Astrocyte (in vitro differentiated cells and primary cell): ENCODE measurements at regions not wholly inside any gene's neighbourhood (a gene's known extent, or its start where the extent isn't known, plus 50 kb on each side); places are given as distances from the start of the nearest gene placed in this dataset.

ENCODE experiments used
- DNase-seq: peaks from one replicate; pipeline ENCODE4 v3.0.0-alpha.2; 2010; ENCODE audit warnings: low read depth
- FAIRE-seq: peaks from 2 replicates; lab custom pipeline; 2011; peaks lifted over from hg19 to GRCh38; lab: Jason Lieb, UNC
- H2AFZ ChIP-seq: 2 replicates; pipeline ENCODE4 v1.6.0; 2012; ENCODE audit warnings: low read depth, low read length, inconsistent platforms
- H3K27ac ChIP-seq: 2 replicates; pipeline ENCODE4 v1.5.1; 2011; ENCODE audit warnings: low read depth, low read length, inconsistent platforms
- H3K27me3 ChIP-seq: 2 replicates; pipeline ENCODE4 v1.6.0; 2011; ENCODE audit warnings: low read length, inconsistent platforms; ENCODE audit not compliant: insufficient read depth
- H3K36me3 ChIP-seq: 2 replicates; pipeline ENCODE4 v1.5.1; 2011; ENCODE audit warnings: low read length, inconsistent platforms; ENCODE audit not compliant: insufficient read depth
- H3K4me1 ChIP-seq: 2 replicates; pipeline ENCODE4 v1.5.1; 2011; ENCODE audit warnings: low read length, inconsistent platforms; ENCODE audit not compliant: insufficient read depth
- H3K4me2 ChIP-seq: 2 replicates; pipeline ENCODE4 v1.6.0; 2012; ENCODE audit warnings: low read length, inconsistent platforms
- H3K4me3 ChIP-seq: 2 replicates; pipeline ENCODE4 v1.5.1; 2011; ENCODE audit warnings: low read depth, mild to moderate bottlenecking, low read length, inconsistent platforms; ENCODE audit not compliant: insufficient read depth
- H3K79me2 ChIP-seq: 2 replicates; pipeline ENCODE4 v1.6.0; 2012; ENCODE audit warnings: mild to moderate bottlenecking, low read length, inconsistent platforms; ENCODE audit not compliant: insufficient read depth
- H3K9ac ChIP-seq: 2 replicates; pipeline ENCODE4 v1.6.0; 2012; ENCODE audit warnings: mild to moderate bottlenecking, low read length, inconsistent platforms
- H3K9me3 ChIP-seq: 2 replicates; pipeline ENCODE4 v1.5.1; 2012; ENCODE audit warnings: low read depth, mild to moderate bottlenecking, low read length, inconsistent platforms; ENCODE audit not compliant: insufficient read depth
- H4K20me1 ChIP-seq: 2 replicates; pipeline ENCODE4 v1.6.0; 2012; ENCODE audit warnings: low read length, inconsistent platforms; ENCODE audit not compliant: insufficient read depth
- H3K27ac Mint-ChIP-seq: one replicate; pipeline ENCODE4 v1.8.0; 2021; ENCODE audit warnings: mild to moderate bottlenecking, mixed read lengths; ENCODE audit not compliant: unreplicated experiment
- H3K27me3 Mint-ChIP-seq: one replicate; pipeline ENCODE4 v1.8.0; 2021; ENCODE audit warnings: low read depth, mixed read lengths; ENCODE audit not compliant: unreplicated experiment
- H3K36me3 Mint-ChIP-seq: one replicate; pipeline ENCODE4 v1.8.0; 2021; ENCODE audit warnings: low read depth, mixed read lengths; ENCODE audit not compliant: unreplicated experiment
- H3K4me1 Mint-ChIP-seq: one replicate; pipeline ENCODE4 v1.8.0; 2021; ENCODE audit warnings: low read depth, mixed read lengths; ENCODE audit not compliant: unreplicated experiment
- H3K4me3 Mint-ChIP-seq: one replicate; pipeline ENCODE4 v1.8.0; 2021; ENCODE audit warnings: mild to moderate bottlenecking, moderate library complexity, mixed read lengths; ENCODE audit not compliant: unreplicated experiment
- H3K9me3 Mint-ChIP-seq: one replicate; pipeline ENCODE4 v1.8.0; 2021; ENCODE audit warnings: mild to moderate bottlenecking, mixed read lengths; ENCODE audit not compliant: unreplicated experiment
- CTCF ChIP-seq: IDR thresholded peaks from 2 replicates; pipeline ENCODE4 v1.5.1; 2011; ENCODE audit warnings: low read depth, mild to moderate bottlenecking, inconsistent platforms, low read length, moderate library complexity; ENCODE audit not compliant: insufficient read depth
- EZH2 ChIP-seq: IDR thresholded peaks from 2 replicates; pipeline ENCODE4 v1.6.1; 2012; ENCODE audit warnings: mild to moderate bottlenecking, low read length, inconsistent platforms; ENCODE audit not compliant: insufficient read depth

GRCh38 chr6:3541006-3541585 is 84.2 kb upstream of the SLC22A23 start:
- DNase-seq (no peak), FAIRE-seq (no peak)
- H3K27me3 Mint-ChIP-seq: peaks cover 37% of the 10 kb centered on the region

GRCh38 chr6:3540253-3540820 is 83.5 kb upstream of the SLC22A23 start:
- no peak overlapping the region for H3K27ac ChIP-seq
- no peak overlapping the region for H3K4me2 ChIP-seq
- H3K4me3 Mint-ChIP-seq: no peak overlapping the region
- no peaks in the 10 kb centered on the region for H3K9me3 ChIP-seq
- H3K9ac ChIP-seq: no peak overlapping the region
- no peak overlapping the region for H2AFZ ChIP-seq
- FAIRE-seq (no peak), DNase-seq (no peak)
- no peaks in the 10 kb centered on the region for H4K20me1 ChIP-seq
- no peak overlapping the region for H3K27ac Mint-ChIP-seq
- H3K4me3 ChIP-seq: no peak overlapping the region
- H3K79me2 ChIP-seq: no peaks in the 10 kb centered on the region
- H3K4me1 ChIP-seq: no peaks in the 10 kb centered on the region
- H3K9me3 Mint-ChIP-seq: no peaks in the 10 kb centered on the region
- H3K4me1 Mint-ChIP-seq: no peaks in the 10 kb centered on the region
- H3K36me3 Mint-ChIP-seq: no peaks in the 10 kb centered on the region
- no peaks in the 10 kb centered on the region for H3K27me3 ChIP-seq
- peaks cover 43% of the 10 kb centered on the region for H3K27me3 Mint-ChIP-seq
- TF ChIP-seq EZH2 (no peak), CTCF (no peak)
- no peaks in the 10 kb centered on the region for H3K36me3 ChIP-seq

More at GRCh38 chr6:3541006-3541585, 84.2 kb upstream of the SLC22A23 start:
- Histone ChIP-seq H3K36me3 (no peaks in the 10 kb centered on the region), H3K9me3 (no peaks in the 10 kb centered on the region), H3K27ac (no peak overlapping the region), H3K4me3 (no peak overlapping the region), H3K79me2 (no peaks in the 10 kb centered on the region), H3K27me3 (no peaks in the 10 kb centered on the region), H3K4me2 (no peak overlapping the region), H3K9ac (no peak overlapping the region), H3K4me1 (no peaks in the 10 kb centered on the region), H2AFZ (no peak overlapping the region), H4K20me1 (no peaks in the 10 kb centered on the region)
- no peak overlapping the region for H3K4me3 Mint-ChIP-seq
- H3K4me1 Mint-ChIP-seq: no peaks in the 10 kb centered on the region
- TF ChIP-seq EZH2 (no peak), CTCF (no peak)
- no peaks in the 10 kb centered on the region for H3K36me3 Mint-ChIP-seq
- H3K9me3 Mint-ChIP-seq: no peaks in the 10 kb centered on the region
- H3K27ac Mint-ChIP-seq: no peak overlapping the region

- Histone ChIP-seq H4K20me1 (no peaks in the 10 kb centered on the region), H3K79me2 (no peaks in the 10 kb centered on the region), H2AFZ (no peak overlapping the region), H3K9me3 (no peaks in the 10 kb centered on the region), H3K27me3 (no peaks in the 10 kb centered on the region), H3K4me2 (no peak overlapping the region), H3K36me3 (no peaks in the 10 kb centered on the region), H3K27ac (no peak overlapping the region), H3K4me1 (peaks cover 9% of the 10 kb centered on the region), H3K4me3 (no peak overlapping the region), H3K9ac (no peak overlapping the region)
- TF ChIP-seq CTCF (no peak), EZH2 (no peak)
- FAIRE-seq (no peak), DNase-seq (no peak)
- Mint-ChIP-seq H3K36me3 (no peaks in the 10 kb centered on the region), H3K4me1 (no peaks in the 10 kb centered on the region), H3K9me3 (peaks cover 2% of the 10 kb centered on the region), H3K27ac (no peak overlapping the region), H3K4me3 (no peak overlapping the region), H3K27me3 (peaks cover 44% of the 10 kb centered on the region)
Observed at GRCh38 chr6:3538536-3538935, 81.7 kb upstream of the SLC22A23 start.
